GM12872 (cell line): ENCODE measurements at regions not wholly inside any gene's neighbourhood (a gene's known extent, or its start where the extent isn't known, plus 50 kb on each side); places are given as distances from the start of the nearest gene placed in this dataset.

Source experiments
- CTCF ChIP-seq: IDR thresholded peaks from 3 replicates; pipeline ENCODE4 v1.5.1; 2011; ENCODE audit warnings: low read depth, mild to moderate bottlenecking, low read length, moderate library complexity; ENCODE audit not compliant: insufficient read depth

GRCh38 chr7:130901209-130901783 is 167.3 kb upstream of the KLF14 start:
- no peak for TF ChIP-seq CTCF

DNA sequence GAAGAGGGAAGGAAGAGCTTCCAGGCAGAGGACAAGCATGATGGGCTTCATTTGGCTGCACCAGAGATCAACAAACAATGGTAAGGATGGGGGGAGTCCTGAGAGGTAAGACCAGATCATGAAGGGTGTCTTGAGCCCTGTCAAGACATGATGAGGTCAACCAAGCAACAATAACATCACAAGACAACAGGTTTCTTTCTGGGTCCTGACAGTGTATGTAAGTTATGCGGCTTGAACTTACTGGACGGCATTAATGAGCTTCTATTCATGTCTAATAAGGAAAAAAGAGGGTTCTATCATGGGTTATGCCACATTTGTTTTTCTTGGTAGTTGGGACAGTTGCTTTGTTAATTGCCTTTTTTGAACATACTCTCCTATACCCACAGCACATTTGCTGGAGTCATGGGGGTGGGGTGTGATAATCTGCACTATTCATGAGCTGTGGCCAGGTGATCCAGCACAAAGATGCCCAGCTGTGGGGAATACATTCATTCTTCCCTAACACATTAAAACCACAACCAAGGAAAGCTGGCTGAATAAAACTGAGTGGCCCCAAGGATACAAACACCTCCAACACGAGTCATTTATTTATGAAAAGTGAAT is 168.8 kb upstream of the KLF14 start:
- TF ChIP-seq CTCF: no peak

DNA sequence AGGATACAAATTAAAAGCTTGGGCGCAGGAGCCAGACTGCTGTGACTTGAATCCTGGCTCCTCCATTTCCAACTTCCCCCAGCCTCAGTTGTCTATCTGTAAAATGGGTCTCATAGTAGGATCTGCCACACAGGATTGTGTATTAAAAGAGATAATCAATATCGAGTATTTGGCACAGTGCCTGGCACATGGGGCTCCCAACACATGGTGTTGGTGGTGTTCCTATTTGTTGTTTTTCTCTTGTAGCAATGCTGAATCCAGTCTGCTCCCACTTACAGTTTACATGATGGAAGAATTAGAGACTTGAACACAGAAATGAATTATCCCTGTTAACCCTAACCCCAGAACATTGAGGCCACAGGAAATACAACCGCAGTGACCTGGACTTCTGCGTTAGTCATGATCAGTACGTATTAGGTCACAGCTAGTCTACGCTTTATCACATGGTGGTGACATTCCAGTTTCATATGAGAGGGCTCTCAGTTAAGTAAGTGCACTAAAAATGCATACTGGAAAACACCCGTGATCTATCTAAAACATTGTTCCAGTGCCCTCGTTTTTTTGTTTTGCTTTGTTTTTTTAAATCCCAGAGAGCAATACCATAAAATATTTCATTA is 169.5 kb upstream of the KLF14 start:
- no peak for TF ChIP-seq CTCF

DNA sequence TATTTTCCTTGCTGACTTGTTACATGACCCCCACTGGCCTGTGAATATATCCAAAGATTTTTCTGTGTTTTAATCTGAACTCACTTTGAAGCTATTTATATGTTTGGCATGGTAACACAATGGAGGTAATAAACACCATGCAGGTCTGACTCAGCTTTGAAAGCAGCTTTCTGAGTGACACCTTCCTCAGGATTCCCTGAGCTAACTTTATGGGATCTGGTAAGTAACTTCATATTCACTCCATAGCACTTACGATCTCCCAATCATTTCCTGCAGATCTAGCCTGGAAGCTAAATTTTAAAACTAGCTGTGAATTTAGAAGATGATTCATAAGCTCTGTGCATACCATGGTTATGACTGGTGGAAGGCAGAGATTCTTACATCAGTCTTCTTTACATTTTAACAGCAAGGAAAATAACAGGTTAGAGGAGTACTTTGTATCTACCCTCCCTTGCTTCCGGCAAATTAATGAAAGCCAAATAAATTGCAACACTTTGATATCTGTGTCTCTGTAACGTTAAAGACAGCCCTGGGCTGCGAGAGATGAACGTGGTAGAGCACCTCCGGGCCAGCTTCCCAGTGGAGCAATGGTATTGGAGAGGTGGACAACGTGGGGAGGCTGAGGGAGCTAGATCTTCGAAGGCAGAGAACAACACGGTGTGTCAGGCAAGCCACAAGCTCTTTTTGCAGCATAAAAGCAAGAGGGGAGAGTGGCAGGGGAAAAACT is 170.2 kb upstream of the KLF14 start:
- no peak for TF ChIP-seq CTCF

DNA sequence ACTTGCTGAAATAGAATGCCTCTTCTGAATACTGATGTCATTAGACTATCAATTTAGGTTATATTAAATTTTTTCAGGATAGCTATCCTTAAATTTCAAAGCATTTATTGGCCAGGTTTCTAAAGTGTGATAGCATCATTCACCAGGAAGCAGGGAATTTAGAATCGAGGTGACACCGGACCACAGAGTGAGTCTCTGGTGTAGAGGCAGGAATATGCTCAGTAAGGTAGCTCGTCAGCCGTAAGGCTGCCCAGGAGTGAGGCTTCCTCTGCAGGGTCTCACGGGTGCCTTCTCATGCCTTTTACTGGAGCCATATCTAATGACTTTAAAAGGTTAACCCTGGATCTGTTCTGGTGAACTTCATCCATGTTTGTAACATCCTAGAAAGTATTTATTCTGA is 170.8 kb upstream of the KLF14 start:
- no peak for TF ChIP-seq CTCF

DNA sequence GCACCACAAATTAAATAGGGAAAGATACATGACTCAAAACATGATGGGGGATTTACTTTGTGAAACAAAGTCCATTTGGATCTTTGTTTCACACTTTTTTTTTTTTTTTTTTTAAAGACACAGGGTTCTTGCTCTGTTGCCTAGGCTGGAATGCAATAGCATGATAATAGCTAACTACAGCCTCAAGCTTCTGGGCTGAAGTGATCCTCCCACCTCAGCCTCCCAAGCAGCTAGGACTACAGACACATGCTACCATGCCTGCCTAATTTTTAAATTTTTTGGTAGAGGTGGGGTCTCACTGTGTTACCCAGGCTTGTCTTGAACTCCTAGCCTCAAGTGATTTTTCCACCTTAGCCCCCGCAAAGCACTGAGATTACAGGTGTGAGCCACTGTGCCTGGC is 172.6 kb upstream of the KLF14 start:
- TF ChIP-seq CTCF: no peak

DNA sequence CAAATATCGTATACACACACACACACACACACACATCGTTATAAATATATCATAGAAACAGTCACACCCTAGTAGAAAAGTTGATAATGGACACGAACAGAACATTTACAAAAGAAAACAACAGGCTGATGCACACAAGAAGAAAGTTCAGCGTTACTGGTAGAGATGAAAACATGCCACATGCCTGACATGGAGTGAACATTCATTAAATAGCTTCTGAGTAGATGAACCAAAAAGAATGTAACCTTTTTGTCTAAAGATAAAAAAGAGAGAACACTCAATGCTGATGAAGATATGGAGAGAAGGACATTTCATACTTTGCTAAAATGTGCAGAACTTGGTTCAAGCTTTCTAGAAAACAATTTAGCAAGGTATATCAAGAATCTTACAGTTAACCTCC is 173.4 kb upstream of the KLF14 start:
- TF ChIP-seq CTCF: no peak
